ENCODE measurements at regions not wholly inside any gene's neighbourhood (a gene's known extent, or its start where the extent isn't known, plus 50 kb on each side); places are given as distances from the start of the nearest gene placed in this dataset.
A peak's percentile ranks its signal among the peaks of the same experiment; 100 is the strongest.

GRCh38 chr5:20114526-20114925, 126.5 kb upstream of the CDH18 start:
- no peak for FAIRE-seq
- DNase-seq (ENCODE audit: insufficient read length, low spot score) = no peak

GRCh38 chr5:20113931-20114330, 125.9 kb upstream of the CDH18 start:
- no peak for DNase-seq (ENCODE audit: insufficient read length, low spot score)
- no peak for FAIRE-seq

GRCh38 chr5:20113031-20113715, 125.2 kb upstream of the CDH18 start:
- DNase-seq (ENCODE audit: insufficient read length, low spot score) = no peak
- no peak for FAIRE-seq

- FAIRE-seq (no peak), DNase-seq (ENCODE audit: insufficient read length, low spot score) (no peak)
These were observed 121.3 kb upstream of the CDH18 start for GRCh38 chr5:20109326-20109725.

- no peak for DNase-seq (ENCODE audit: insufficient read length, low spot score)
- FAIRE-seq = peak; percentile 58
These were observed 117.9 kb upstream of the CDH18 start for GRCh38 chr5:20105915-20106314.

- DNase-seq (ENCODE audit: insufficient read length, low spot score) (no peak), FAIRE-seq (no peak)
These were observed 114.3 kb upstream of the CDH18 start for GRCh38 chr5:20102293-20102692.

GRCh38 chr5:20098694-20099093, 110.7 kb upstream of the CDH18 start:
- DNase-seq (ENCODE audit: insufficient read length, low spot score) (no peak), FAIRE-seq (no peak)

GRCh38 chr5:20088361-20088760, 100.4 kb upstream of the CDH18 start:
- FAIRE-seq (no peak), DNase-seq (ENCODE audit: insufficient read length, low spot score) (no peak)

GRCh38 chr5:20087299-20087698, 99.3 kb upstream of the CDH18 start:
- FAIRE-seq = no peak
- no peak for DNase-seq (ENCODE audit: insufficient read length, low spot score)

GRCh38 chr5:20077186-20077585, 89.2 kb upstream of the CDH18 start:
- DNase-seq (ENCODE audit: insufficient read length, low spot score) (no peak), FAIRE-seq (no peak)

- no peak for FAIRE-seq
- no peak for DNase-seq (ENCODE audit: insufficient read length, low spot score)
These were observed 68.9 kb upstream of the CDH18 start for GRCh38 chr5:20056933-20057332.

GRCh38 chr5:20055301-20055700, 67.3 kb upstream of the CDH18 start:
- no peak for DNase-seq (ENCODE audit: insufficient read length, low spot score)
- FAIRE-seq = no peak

- no peak for DNase-seq (ENCODE audit: insufficient read length, low spot score)
- FAIRE-seq = no peak
These were observed 62.3 kb upstream of the CDH18 start for GRCh38 chr5:20050262-20050661.

- no peak for FAIRE-seq
- DNase-seq (ENCODE audit: insufficient read length, low spot score) = no peak
These were observed 56.5 kb upstream of the CDH18 start for GRCh38 chr5:20044460-20044859.

- DNase-seq (ENCODE audit: insufficient read length, low spot score) (no peak), FAIRE-seq (peak; percentile 36)
These were observed 53.6 kb upstream of the CDH18 start for GRCh38 chr5:20041326-20042274.

- FAIRE-seq (no peak), DNase-seq (ENCODE audit: insufficient read length, low spot score) (no peak)
These were observed 52.9 kb upstream of the CDH18 start for GRCh38 chr5:20040901-20041300.

Measured in HTR-8/SVneo (cell line).